Right cardiac atrium (tissue), 5 donors: ENCODE measurements at regions not wholly inside any gene's neighbourhood (a gene's known extent, or its start where the extent isn't known, plus 50 kb on each side); places are given as distances from the start of the nearest gene placed in this dataset.
"Not testable (repeated sequence)": the region's sequence is repeated elsewhere in the genome, so short reads cannot be mapped to it uniquely, and the experiment has no call there.

Experiments
- ATAC-seq, 2 donors: fragments of 200-7000 bp; cut with Tn5 transposase; one replicate each; pipeline versions ENCODE4 v1.8.0 to v1.9.1; 2020; ENCODE audit warnings: moderate library complexity in 2 of 2, mild to moderate bottlenecking in 1 of 2
- DNase-seq, 3 donors: peaks; one replicate each; pipeline ENCODE4 v3.0.0-alpha.2; 2020
- H3K27ac ChIP-seq: one replicate; pipeline ENCODE4 v1.5.1; 2013; ENCODE audit warnings: mild to moderate bottlenecking, low read length, control low read depth, moderate library complexity
- H3K27me3 ChIP-seq: one replicate; pipeline ENCODE4 v1.6.1; 2013; ENCODE audit not compliant: control insufficient read depth, insufficient read depth
- H3K4me1 ChIP-seq: one replicate; pipeline ENCODE4 v1.6.1; 2013; ENCODE audit warnings: low read length; ENCODE audit not compliant: control insufficient read depth, insufficient read depth
- H3K4me3 ChIP-seq: one replicate; pipeline ENCODE4 v1.5.1; 2013; ENCODE audit warnings: low read length, control low read depth
- H3K9me3 ChIP-seq: one replicate; pipeline ENCODE4 v1.6.1; 2013; ENCODE audit warnings: low read length; ENCODE audit not compliant: control insufficient read depth
- WGBS: extraction: QIAGEN DNeasy Blood & Tissue Kit; methylation state at CpG from one replicate; pipeline ENCODE4 v1.1.7; 2013; 5-methylcytosine and 5-hydroxymethylcytosine counted together
- intact Hi-C, 4 donors: fragments of 100-400 bp; cut with DNase I; formaldehyde crosslinking; loops; one replicate each; pipeline versions ENCODE4 v1.11.0 to v1.14.0; 2022 to 2023
- donor health status: healthy with polysubstance abuse.
- donor health status: DM: no; HTN: yes; CAD: no.
- donor health status: DM: no; HTN: no; CAD: no.
- donor health status: DM: no; HTN: yes; CAD: no; lungs with severe emphysema.
- donor health status: DM: yes; HTN: yes; CAD: no.

- not testable (repeated sequence) for DNase-seq, H3K9me3 ChIP-seq, ATAC-seq, H3K27ac ChIP-seq, H3K4me3 ChIP-seq, H3K4me1 ChIP-seq, H3K27me3 ChIP-seq
- intact Hi-C loops: loop anchor here in 2 of 4 donors (10.0 kb wide), 2 partner anchors 206 to 666 kb away; partner anchors contain the start of gene ACKR3 (in 1 of the 2)
- 92% methylated on average over 9 of the region's 10 CpGs for WGBS
Observed at GRCh38 chr2:236358482-236358881, 94.3 kb upstream of the ASB18 start.

- intact Hi-C loops: loop anchor here in 2 of 4 donors (10.0 kb wide), 3 partner anchors 205 to 665 kb away; partner anchors contain the start of gene ACKR3 (in 1 of the 2)
- DNase-seq: no peak
Observed at GRCh38 chr2:236359426-236360045, 95.3 kb upstream of the ASB18 start.

GRCh38 chr2:236360496-236360895 lies 96.3 kb upstream of the ASB18 start:
- DNase-seq (no peak), ATAC-seq (no peak)
- H3K4me3 ChIP-seq: no peak overlapping the region
- no peaks in the 10 kb centered on the region for H3K27me3 ChIP-seq
- intact Hi-C loops: loop anchor here in 1 of 4 donors (10.0 kb wide), 1 partner anchor 214 kb away; no protein-coding TSS in a partner anchor
- 69% methylated on average over 4 of the region's 4 CpGs for WGBS
- H3K9me3 ChIP-seq: no peaks in the 10 kb centered on the region
- H3K27ac ChIP-seq: no peak overlapping the region
- no peaks in the 10 kb centered on the region for H3K4me1 ChIP-seq

More at GRCh38 chr2:236359426-236360045, 95.3 kb upstream of the ASB18 start:
- no peaks in the 10 kb centered on the region for H3K4me1 ChIP-seq
- H3K4me3 ChIP-seq: no peak overlapping the region
- ATAC-seq: no peak
- no peak overlapping the region for H3K27ac ChIP-seq
- 56% methylated on average over 10 of the region's 10 CpGs for WGBS
- no peaks in the 10 kb centered on the region for H3K27me3 ChIP-seq
- H3K9me3 ChIP-seq: no peaks in the 10 kb centered on the region

GRCh38 chr2:236363711-236364277 lies 99.6 kb upstream of the ASB18 start:
- intact Hi-C loops: loop anchor here in 1 of 4 donors (10.0 kb wide), 1 partner anchor 211 kb away; no protein-coding TSS in a partner anchor
- Histone ChIP-seq H3K9me3 (no peaks in the 10 kb centered on the region), H3K27me3 (no peaks in the 10 kb centered on the region), H3K4me1 (no peaks in the 10 kb centered on the region), H3K4me3 (no peak overlapping the region), H3K27ac (no peak overlapping the region)
- ATAC-seq: no peak
- DNase-seq: no peak
- WGBS: 61% methylated on average over 10 of the region's 10 CpGs

- Histone ChIP-seq H3K27me3 (no peaks in the 10 kb centered on the region), H3K27ac (no peak overlapping the region), H3K9me3 (no peaks in the 10 kb centered on the region), H3K4me3 (no peak overlapping the region), H3K4me1 (no peaks in the 10 kb centered on the region)
- ATAC-seq (peak in 1 of 2 donors; percentile 14), DNase-seq (no peak)
- intact Hi-C loops: loop anchor here in 1 of 4 donors (10.0 kb wide), 1 partner anchor 209 kb away; no protein-coding TSS in a partner anchor
- 86% methylated on average over 14 of the region's 14 CpGs for WGBS
Observed at GRCh38 chr2:236365258-236366048, 101.2 kb upstream of the ASB18 start.

- WGBS: 81% methylated on average over 7 of the region's 7 CpGs
- no peaks in the 10 kb centered on the region for H3K27me3 ChIP-seq
- no peak overlapping the region for H3K27ac ChIP-seq
- H3K4me1 ChIP-seq: no peaks in the 10 kb centered on the region
- no peak for DNase-seq
- H3K9me3 ChIP-seq: no peaks in the 10 kb centered on the region
- no peak for ATAC-seq
- no peak overlapping the region for H3K4me3 ChIP-seq
- intact Hi-C loops: loop anchor here in 1 of 4 donors (10.0 kb wide), 1 partner anchor 209 kb away; no protein-coding TSS in a partner anchor
Observed at GRCh38 chr2:236366049-236366387, 101.8 kb upstream of the ASB18 start.

- 26% methylated on average over 3 of the region's 3 CpGs for WGBS
- Histone ChIP-seq H3K4me3 (no peak overlapping the region), H3K4me1 (no peaks in the 10 kb centered on the region), H3K27me3 (no peaks in the 10 kb centered on the region), H3K9me3 (no peaks in the 10 kb centered on the region), H3K27ac (no peak overlapping the region)
- intact Hi-C loops: loop anchor here in 1 of 4 donors (10.0 kb wide), 1 partner anchor 208 kb away; no protein-coding TSS in a partner anchor
- no peak for ATAC-seq
- no peak for DNase-seq
Observed at GRCh38 chr2:236366397-236366796, 102.2 kb upstream of the ASB18 start.

GRCh38 chr2:236367506-236368289 lies 103.5 kb upstream of the ASB18 start:
- ATAC-seq: no peak
- Histone ChIP-seq H3K4me3 (no peak overlapping the region), H3K9me3 (no peaks in the 10 kb centered on the region), H3K4me1 (no peaks in the 10 kb centered on the region), H3K27me3 (no peaks in the 10 kb centered on the region), H3K27ac (no peak overlapping the region)
- no peak for DNase-seq
- intact Hi-C loops: loop anchor here in 1 of 4 donors (10.0 kb wide), 1 partner anchor 207 kb away; no protein-coding TSS in a partner anchor
- WGBS: 91% methylated on average over 16 of the region's 16 CpGs

- intact Hi-C loops: loop anchor here in 1 of 4 donors (10.0 kb wide), 1 partner anchor 205 kb away; no protein-coding TSS in a partner anchor
- ATAC-seq (no peak), DNase-seq (peak in 1 of 3 donors; percentile 80)
- WGBS: 44% methylated on average over 14 of the region's 14 CpGs
- H3K27me3 ChIP-seq: no peaks in the 10 kb centered on the region
- H3K4me1 ChIP-seq: no peaks in the 10 kb centered on the region
- H3K27ac ChIP-seq: no peak overlapping the region
- H3K9me3 ChIP-seq: no peaks in the 10 kb centered on the region
- H3K4me3 ChIP-seq: no peak overlapping the region
Observed at GRCh38 chr2:236369661-236370062, 105.5 kb upstream of the ASB18 start.

- no peaks in the 10 kb centered on the region for H3K9me3 ChIP-seq
- H3K27me3 ChIP-seq: no peaks in the 10 kb centered on the region
- WGBS: 71% methylated on average over 10 of the region's 10 CpGs
- intact Hi-C loops: no loop called here
- ATAC-seq (no peak), DNase-seq (no peak)
- no peak overlapping the region for H3K27ac ChIP-seq
- H3K4me1 ChIP-seq: no peaks in the 10 kb centered on the region
- H3K4me3 ChIP-seq: no peak overlapping the region
Observed at GRCh38 chr2:236370847-236371409, 106.7 kb upstream of the ASB18 start.
